HepG2 (cell line): ENCODE measurements at regions not wholly inside any gene's neighbourhood (a gene's known extent, or its start where the extent isn't known, plus 50 kb on each side); places are given as distances from the start of the nearest gene placed in this dataset.

ENCODE experiments used
- ATAC-seq: fragments of 200-7000 bp; cut with Tn5 transposase; 3 replicates; pipeline ENCODE4 v1.9.1; 2020; ENCODE audit warnings: mild to moderate bottlenecking, moderate library complexity
- BruUV-seq: library from RNA; stranded (reverse); fragments of 400-500 nt; replicated peaks from 2 replicates; lab custom pipeline; 2021; lab: Mats Ljungman, UMichigan
- CTCF ChIA-PET: fragments of 300-600 bp; formaldehyde crosslinking; extraction: SDS; loops from one replicate; lab custom pipeline; 2021; ENCODE audit warnings: low total read pairs, inconsistent platforms, low intra/inter-chr PET ratio; lab: Yijun Ruan, JAX
- POLR2A ChIA-PET: fragments of 350-600 bp; sonication (Branson Sonifier 250); formaldehyde crosslinking; loops from one replicate; lab custom pipeline; 2020; ENCODE audit warnings: antibody characterized with exemption, inconsistent platforms; lab: Yijun Ruan, JAX
- DNase-seq: peaks from one replicate; pipeline ENCODE4 v3.0.0-alpha.2; 2015; ENCODE audit warnings: low spot score
- FAIRE-seq: peaks from 3 replicates; lab custom pipeline; 2011; peaks lifted over from hg19 to GRCh38; lab: Jason Lieb, UNC
- H2AFZ ChIP-seq: one replicate; pipeline ENCODE4 v1.6.1; 2011; ENCODE audit warnings: low read length, inconsistent platforms
- H3K27ac ChIP-seq: fragments of 300-600 bp; 3 replicates; pipeline ENCODE4 v1.8.0; 2011; ENCODE audit warnings: mixed run types, mild to moderate bottlenecking, mixed read lengths, low read length, inconsistent platforms; ENCODE audit not compliant: insufficient read depth; ENCODE audit errors: extremely low read length
- H3K27me3 ChIP-seq, 2 experiments: fragments of 200-600 bp in 1 of 2; 2 replicates in 1 of 2; 3 replicates in 1 of 2; pipeline versions ENCODE4 v1.6.0 to v1.8.0; 2011; ENCODE audit warnings: low read length in 2 of 2, mild to moderate bottlenecking in 2 of 2, moderate library complexity in 2 of 2, inconsistent platforms in 1 of 2; ENCODE audit not compliant: insufficient read depth in 2 of 2, control insufficient read depth in 1 of 2
- H3K36me3 ChIP-seq, 2 experiments: fragments of 200-600 bp in 1 of 2; replicated peaks in 1 of 2; 2 replicates in 1 of 2; 3 replicates in 1 of 2; pipeline versions ENCODE4 v1.5.1 to v1.8.0; 2011; ENCODE audit warnings: low read length in 2 of 2, inconsistent platforms in 1 of 2; ENCODE audit not compliant: insufficient read depth in 2 of 2, control insufficient read depth in 1 of 2
- H3K4me1 ChIP-seq: 2 replicates; pipeline ENCODE4 v1.5.1; 2012; ENCODE audit warnings: low read length, inconsistent platforms; ENCODE audit not compliant: insufficient read depth
- H3K4me2 ChIP-seq: 2 replicates; pipeline ENCODE4 v1.6.0; 2011; ENCODE audit warnings: low read depth, low read length, inconsistent platforms
- H3K4me3 ChIP-seq, 3 experiments: fragments of 200-600 bp in 1 of 3; sonication (generic), shearing (Covaris generic) in 1 of 3; replicated peaks in 1 of 3; 2 replicates each; pipeline ENCODE4 v1.5.1; 2011 to 2016; ENCODE audit warnings: low read length in 3 of 3, inconsistent platforms in 2 of 3, low read depth in 2 of 3, mild to moderate bottlenecking in 2 of 3, control low read depth in 1 of 3, mixed read lengths in 1 of 3; ENCODE audit not compliant: insufficient read depth in 1 of 3
- H3K79me2 ChIP-seq: one replicate; pipeline ENCODE4 v1.6.1; 2011; ENCODE audit warnings: low read length, inconsistent platforms; ENCODE audit not compliant: insufficient read depth
- H3K9ac ChIP-seq: 2 replicates; pipeline ENCODE4 v1.6.0; 2011; ENCODE audit warnings: mild to moderate bottlenecking, low read depth, low read length, inconsistent platforms; ENCODE audit not compliant: insufficient read depth
- H3K9me3 ChIP-seq: 2 replicates; pipeline ENCODE4 v1.5.1; 2012; ENCODE audit warnings: mild to moderate bottlenecking, low read length
- H4K20me1 ChIP-seq: 2 replicates; pipeline ENCODE4 v1.6.0; 2011; ENCODE audit warnings: inconsistent platforms, mild to moderate bottlenecking, low read length, moderate library complexity; ENCODE audit not compliant: insufficient read depth
- CREM ChIP-seq, 2 experiments: sonication (generic) in 1 of 2; formaldehyde crosslinking in 1 of 2; IDR thresholded peaks; 2 replicates each; pipeline versions ENCODE4 v1.4.0 to v1.6.1; 2016 to 2020; ENCODE audit warnings: antibody characterized with exemption in 1 of 2, mild to moderate bottlenecking in 1 of 2, missing genetic modification reagents in 1 of 2
- DRAP1 ChIP-seq: IDR thresholded peaks from 2 replicates; pipeline ENCODE4 v1.6.1; 2016; ENCODE audit warnings: missing genetic modification reagents, missing compliant biosample characterization
- FOXK1 ChIP-seq: sonication (generic); formaldehyde crosslinking; IDR thresholded peaks from 2 replicates; pipeline ENCODE4 v1.4.0; 2020; ENCODE audit warnings: low read depth, missing genetic modification reagents, borderline replicate concordance
- HMGA1 ChIP-seq: sonication (generic); formaldehyde crosslinking; conservative IDR thresholded peaks from 2 replicates; pipeline ENCODE4 v1.4.0; 2020; ENCODE audit warnings: missing genetic modification reagents
- MED8 ChIP-seq: sonication (generic); formaldehyde crosslinking; IDR thresholded peaks from 2 replicates; pipeline ENCODE4 v1.8.1; 2023; ENCODE audit warnings: mild to moderate bottlenecking, missing genetic modification reagents; ENCODE audit not compliant: insufficient replicate concordance
- NFYC ChIP-seq: IDR thresholded peaks from 2 replicates; pipeline ENCODE4 v1.6.1; 2016; ENCODE audit warnings: missing genetic modification reagents, missing compliant biosample characterization
- TSC22D2 ChIP-seq: sonication (generic); formaldehyde crosslinking; IDR thresholded peaks from 2 replicates; pipeline ENCODE4 v1.5.1; 2020; ENCODE audit warnings: missing genetic modification reagents, mild to moderate bottlenecking, borderline replicate concordance
- U2AF1 ChIP-seq: fragments of 200-400 bp; formaldehyde crosslinking; optimal IDR thresholded peaks from 2 replicates; pipeline ENCODE3; 2017; ENCODE audit warnings: mild to moderate bottlenecking, low read depth, low read length
- ZFY ChIP-seq: sonication (generic); formaldehyde crosslinking; IDR thresholded peaks from 2 replicates; pipeline ENCODE4 v1.4.0; 2020; ENCODE audit warnings: missing genetic modification reagents
- ZSCAN25 ChIP-seq: sonication (generic); formaldehyde crosslinking; IDR thresholded peaks from 2 replicates; pipeline ENCODE4 v1.8.0; 2022; ENCODE audit warnings: mild to moderate bottlenecking, missing genetic modification reagents
- ZSCAN31 ChIP-seq: sonication (generic); formaldehyde crosslinking; IDR thresholded peaks from 2 replicates; pipeline ENCODE4 v1.5.0; 2020; ENCODE audit warnings: low read depth, mild to moderate bottlenecking, missing genetic modification reagents
- WGBS: methylation state at CpG from one replicate; pipeline ENCODE4 v1.1.6; 2017; ENCODE audit warnings: low lambda C conversion rate; 5-methylcytosine and 5-hydroxymethylcytosine counted together
- in situ Hi-C: cut with HindIII; loops from 2 replicates; pipeline ENCODE4 v1.10.0; 2017; ENCODE audit warnings: low pct_unique_long_range_greater_than_20kb; ENCODE audit not compliant: extremely low pct_ligation_motif_present
- intact Hi-C: fragments of 100-400 bp; cut with micrococcal nuclease; formaldehyde crosslinking; loops from one replicate; pipeline ENCODE4 v1.10.0; 2022; ENCODE audit not compliant: unreplicated experiment
- TF ChIP-seq, protein P1 (sequence below): sonication (generic); formaldehyde crosslinking; IDR thresholded peaks from 2 replicates; pipeline ENCODE4 v1.5.0; 2020; ENCODE audit warnings: missing genetic modification reagents, mild to moderate bottlenecking, borderline replicate concordance
- TF ChIP-seq, protein P2 (sequence below): sonication (generic); formaldehyde crosslinking; IDR thresholded peaks from 2 replicates; pipeline ENCODE4 v1.5.0; 2020; ENCODE audit warnings: mild to moderate bottlenecking, missing genetic modification reagents
- TF ChIP-seq, protein P3 (sequence below): sonication (generic); formaldehyde crosslinking; IDR thresholded peaks from 2 replicates; pipeline ENCODE4 v1.4.0; 2020; ENCODE audit warnings: missing genetic modification reagents

DNA sequence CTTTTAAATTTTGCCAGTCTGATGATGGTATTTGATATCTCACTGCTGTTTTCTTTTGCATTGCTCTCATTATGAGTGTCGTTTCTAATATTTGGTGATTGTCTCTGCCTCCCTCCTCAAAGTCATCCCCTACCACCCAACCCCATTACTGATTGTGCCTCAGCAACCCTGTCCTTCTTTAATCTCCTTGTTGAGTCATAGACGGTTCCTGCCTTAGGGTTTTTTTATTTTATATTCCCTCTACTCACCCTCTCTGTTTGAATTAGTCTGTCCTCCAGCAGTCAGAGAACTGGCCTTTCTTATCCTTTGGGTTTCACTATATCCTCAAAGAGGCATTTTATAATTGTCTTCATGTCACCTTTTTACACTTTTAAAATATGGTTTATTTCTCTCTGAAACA, 409.3 kb upstream of the CPEB2 start (continued):
- TF ChIP-seq, protein P1, sequence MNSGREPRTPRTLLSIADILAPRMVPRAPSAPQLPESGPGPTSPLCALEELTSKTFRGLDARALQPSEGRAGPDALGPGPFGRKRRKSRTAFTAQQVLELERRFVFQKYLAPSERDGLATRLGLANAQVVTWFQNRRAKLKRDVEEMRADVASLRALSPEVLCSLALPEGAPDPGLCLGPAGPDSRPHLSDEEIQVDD (CRISPR knock-in tag) = no peak
- TF ChIP-seq CREM (IDR thresholded peaks at IDR 0.05) (no peak), CREM (CRISPR knock-in tag; IDR thresholded peaks at IDR 0.05) (no peak), ZSCAN31 (no peak), ZSCAN25 (no peak)

DNA sequence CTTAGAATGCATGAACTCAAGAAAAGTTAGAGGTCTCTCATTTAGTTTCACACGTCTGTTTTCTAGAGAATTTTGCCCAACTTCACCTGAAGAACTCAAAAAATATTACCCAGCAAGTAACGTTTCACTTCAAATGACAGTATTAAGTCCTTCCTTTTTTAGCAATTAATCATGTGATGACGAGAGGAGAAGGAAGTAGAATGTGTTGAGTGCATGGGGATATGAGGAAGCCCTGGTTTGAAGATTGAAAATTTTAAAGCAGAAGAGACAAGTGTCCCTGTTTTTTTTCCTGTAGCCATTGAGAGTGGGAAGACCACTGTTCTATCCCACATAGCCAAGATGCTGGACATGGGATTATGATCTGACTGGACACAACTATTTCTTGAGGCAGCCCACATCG, 406.3 kb upstream of the CPEB2 start:
- H3K4me2 ChIP-seq = no peak overlapping the region
- H3K4me1 ChIP-seq = no peaks in the 10 kb centered on the region
- no peaks in the 10 kb centered on the region for H3K36me3 ChIP-seq
- ATAC-seq (no peak), FAIRE-seq (no peak), DNase-seq (no peak)
- in situ Hi-C loops = no loop called here
- WGBS = 3% methylated on average over 4 of the region's 4 CpGs
- no peak overlapping the region for H3K4me3 ChIP-seq
- no peak overlapping the region for H3K27ac ChIP-seq
- no peaks in the 10 kb centered on the region for H3K27me3 ChIP-seq
- H3K9ac ChIP-seq = no peak overlapping the region
- BruUV-seq = no TSS peak
- peaks cover 82% of the 10 kb centered on the region for H3K9me3 ChIP-seq
- CTCF ChIA-PET = no interaction called here
- no peaks in the 10 kb centered on the region for H3K79me2 ChIP-seq
- intact Hi-C loops = no loop called here
- no peak overlapping the region for H2AFZ ChIP-seq
- POLR2A ChIA-PET = no interaction called here
- no peak for TF ChIP-seq TSC22D2 (CRISPR knock-in tag)
- TF ChIP-seq, all 625 proteins: peak for 0
- no peaks in the 10 kb centered on the region for H4K20me1 ChIP-seq

DNA sequence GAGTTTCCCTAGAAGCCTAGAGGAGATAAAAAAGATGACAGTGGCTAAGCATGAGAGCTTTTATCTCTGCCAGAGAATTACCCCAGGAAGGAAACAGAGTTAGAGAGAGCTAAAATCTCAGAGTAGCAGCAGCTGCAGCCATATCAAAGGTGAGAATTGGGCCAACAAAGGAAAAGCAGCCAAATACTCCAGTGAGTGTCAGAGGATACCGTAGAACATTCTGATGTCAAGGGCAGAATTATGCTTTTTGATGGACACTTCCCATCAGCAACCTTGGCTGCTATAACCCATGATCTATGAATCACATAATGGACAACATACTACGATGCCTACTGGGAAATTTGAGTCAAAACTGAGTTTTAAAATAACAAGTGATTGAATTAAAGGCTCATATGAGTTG, 405.8 kb upstream of the CPEB2 start:
- no peak overlapping the region for H3K9ac ChIP-seq
- H3K27me3 ChIP-seq = no peaks in the 10 kb centered on the region
- H3K9me3 ChIP-seq = peaks cover 83% of the 10 kb centered on the region
- BruUV-seq = no TSS peak
- no peak overlapping the region for H3K4me2 ChIP-seq
- 6% methylated on average over 2 of the region's 2 CpGs for WGBS
- intact Hi-C loops (no loop called here), in situ Hi-C loops (no loop called here)
- DNase-seq (no peak), ATAC-seq (no peak), FAIRE-seq (no peak)
- POLR2A ChIA-PET = no interaction called here
- CTCF ChIA-PET = no interaction called here
- H3K36me3 ChIP-seq = no peaks in the 10 kb centered on the region
- H3K4me1 ChIP-seq = no peaks in the 10 kb centered on the region
- no peaks in the 10 kb centered on the region for H4K20me1 ChIP-seq
- H3K79me2 ChIP-seq = no peaks in the 10 kb centered on the region
- no peak overlapping the region for H3K27ac ChIP-seq
- no peak overlapping the region for H2AFZ ChIP-seq
- H3K4me3 ChIP-seq = no peak overlapping the region
- TF ChIP-seq DRAP1 (CRISPR knock-in tag) (no peak), NFYC (CRISPR knock-in tag) (no peak), U2AF1 (no peak), ZFY (CRISPR knock-in tag) (no peak), FOXK1 (no peak), MED8 (CRISPR knock-in tag) (no peak), HMGA1 (CRISPR knock-in tag) (no peak)
- TF ChIP-seq, protein P2, sequence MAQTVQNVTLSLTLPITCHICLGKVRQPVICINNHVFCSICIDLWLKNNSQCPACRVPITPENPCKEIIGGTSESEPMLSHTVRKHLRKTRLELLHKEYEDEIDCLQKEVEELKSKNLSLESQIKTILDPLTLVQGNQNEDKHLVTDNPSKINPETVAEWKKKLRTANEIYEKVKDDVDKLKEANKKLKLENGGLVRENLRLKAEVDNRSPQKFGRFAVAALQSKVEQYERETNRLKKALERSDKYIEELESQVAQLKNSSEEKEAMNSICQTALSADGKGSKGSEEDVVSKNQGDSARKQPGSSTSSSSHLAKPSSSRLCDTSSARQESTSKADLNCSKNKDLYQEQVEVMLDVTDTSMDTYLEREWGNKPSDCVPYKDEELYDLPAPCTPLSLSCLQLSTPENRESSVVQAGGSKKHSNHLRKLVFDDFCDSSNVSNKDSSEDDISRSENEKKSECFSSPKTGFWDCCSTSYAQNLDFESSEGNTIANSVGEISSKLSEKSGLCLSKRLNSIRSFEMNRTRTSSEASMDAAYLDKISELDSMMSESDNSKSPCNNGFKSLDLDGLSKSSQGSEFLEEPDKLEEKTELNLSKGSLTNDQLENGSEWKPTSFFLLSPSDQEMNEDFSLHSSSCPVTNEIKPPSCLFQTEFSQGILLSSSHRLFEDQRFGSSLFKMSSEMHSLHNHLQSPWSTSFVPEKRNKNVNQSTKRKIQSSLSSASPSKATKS (CRISPR knock-in tag) = no peak
- TF ChIP-seq, protein P3, sequence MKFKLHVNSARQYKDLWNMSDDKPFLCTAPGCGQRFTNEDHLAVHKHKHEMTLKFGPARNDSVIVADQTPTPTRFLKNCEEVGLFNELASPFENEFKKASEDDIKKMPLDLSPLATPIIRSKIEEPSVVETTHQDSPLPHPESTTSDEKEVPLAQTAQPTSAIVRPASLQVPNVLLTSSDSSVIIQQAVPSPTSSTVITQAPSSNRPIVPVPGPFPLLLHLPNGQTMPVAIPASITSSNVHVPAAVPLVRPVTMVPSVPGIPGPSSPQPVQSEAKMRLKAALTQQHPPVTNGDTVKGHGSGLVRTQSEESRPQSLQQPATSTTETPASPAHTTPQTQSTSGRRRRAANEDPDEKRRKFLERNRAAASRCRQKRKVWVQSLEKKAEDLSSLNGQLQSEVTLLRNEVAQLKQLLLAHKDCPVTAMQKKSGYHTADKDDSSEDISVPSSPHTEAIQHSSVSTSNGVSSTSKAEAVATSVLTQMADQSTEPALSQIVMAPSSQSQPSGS (CRISPR knock-in tag) = no peak
